HCT116 (cell line): ENCODE measurements at regions not wholly inside any gene's neighbourhood (a gene's known extent, or its start where the extent isn't known, plus 50 kb on each side); places are given as distances from the start of the nearest gene placed in this dataset.

Experiments
- ATAC-seq: fragments of 200-7000 bp; cut with Tn5 transposase; 2 replicates; pipeline ENCODE4 v1.9.1; 2020; ENCODE audit warnings: mild to moderate bottlenecking, moderate library complexity
- BruUV-seq: library from RNA; stranded (reverse); fragments of 400-500 nt; replicated peaks from 2 replicates; lab custom pipeline; 2021; lab: Mats Ljungman, UMichigan
- CTCF ChIA-PET: fragments of 300-600 bp; sonication (Branson Sonifier 250); formaldehyde crosslinking; loops from one replicate; lab custom pipeline; 2021; ENCODE audit warnings: antibody characterized with exemption; lab: Charles Lee
- POLR2A ChIA-PET: fragments of 300-600, 350-600 bp; sonication (Branson Sonifier 250); formaldehyde crosslinking; loops from one replicate; lab custom pipeline; 2021; ENCODE audit warnings: antibody characterized with exemption; lab: Charles Lee
- RAD21 ChIA-PET, 2 experiments: fragments of 300-600 bp; sonication (Branson Sonifier 250); formaldehyde crosslinking; loops; one replicate each; lab custom pipeline; 2023; ENCODE audit warnings: low total read pairs in 2 of 2; ENCODE audit not compliant: uncharacterized antibody in 2 of 2, unreplicated experiment in 2 of 2, low non-redundant PET in 1 of 2; lab: Charles Lee
- DNase-seq: peaks from one replicate; pipeline ENCODE4 v3.0.0-alpha.2; 2010; ENCODE audit warnings: low read depth, low spot score
- H2AFZ ChIP-seq: fragments of 200-600 bp; shearing (Covaris generic), sonication (generic); 2 replicates; pipeline ENCODE4 v1.6.1; 2017; ENCODE audit warnings: low read depth, mixed run types, mixed read lengths, antibody characterized with exemption, low read length; ENCODE audit not compliant: poor library complexity, severe bottlenecking
- H3K27ac ChIP-seq: 2 replicates; pipeline ENCODE4 v1.5.1; 2012; ENCODE audit warnings: low read depth, low read length
- H3K27me3 ChIP-seq: fragments of 200-600 bp; sonication (generic); 2 replicates; pipeline ENCODE4 v1.6.1; 2016; ENCODE audit warnings: mixed run types, low read length, mixed read lengths; ENCODE audit not compliant: insufficient read depth
- H3K36me3 ChIP-seq, 2 experiments: fragments of 200-500 bp in 1 of 2; fragments of 200-600 bp in 1 of 2; sonication (Bioruptor generic) in 1 of 2; sonication (generic) in 1 of 2; 2 replicates each; pipeline versions ENCODE4 v1.5.1 to v1.6.1; 2014 to 2016; ENCODE audit warnings: low read length in 2 of 2, inconsistent platforms in 1 of 2, mixed read lengths in 1 of 2, mixed run types in 1 of 2; ENCODE audit not compliant: insufficient read depth in 2 of 2, control insufficient read depth in 1 of 2
- H3K4me1 ChIP-seq, 2 experiments: fragments of 200-600 bp in 1 of 2; sonication (generic) in 1 of 2; 2 replicates each; pipeline versions ENCODE4 v1.5.1 to v1.6.1; 2012 to 2017; ENCODE audit warnings: low read length in 2 of 2, inconsistent platforms in 1 of 2, mild to moderate bottlenecking in 1 of 2, mixed read lengths in 1 of 2, mixed run types in 1 of 2, moderate library complexity in 1 of 2; ENCODE audit not compliant: insufficient read depth in 2 of 2, control insufficient read depth in 1 of 2
- H3K4me2 ChIP-seq: fragments of 200-600 bp; sonication (generic); 2 replicates; pipeline ENCODE4 v1.6.1; 2017; ENCODE audit warnings: mixed run types, low read length, mixed read lengths
- H3K4me3 ChIP-seq, 2 experiments: fragments of 200-600 bp in 1 of 2; sonication (generic) in 1 of 2; replicated peaks in 1 of 2; 2 replicates each; pipeline ENCODE4 v1.5.1; 2011 to 2016; ENCODE audit warnings: low read length in 2 of 2, control low read depth in 1 of 2, low read depth in 1 of 2, mild to moderate bottlenecking in 1 of 2, mixed read lengths in 1 of 2, mixed run types in 1 of 2
- H3K79me2 ChIP-seq: fragments of 200-600 bp; sonication (generic); 2 replicates; pipeline ENCODE4 v1.6.1; 2017; ENCODE audit warnings: mild to moderate bottlenecking, mixed run types, low read length, moderate library complexity, mixed read lengths; ENCODE audit not compliant: insufficient read depth
- H3K9ac ChIP-seq: fragments of 200-600 bp; sonication (generic); 2 replicates; pipeline ENCODE4 v1.6.1; 2016; ENCODE audit warnings: low read length, mixed read lengths
- H3K9me2 ChIP-seq: fragments of 200-600 bp; sonication (generic), shearing (Covaris generic); 2 replicates; pipeline ENCODE4 v1.6.1; 2017; ENCODE audit warnings: mixed run types, mild to moderate bottlenecking, moderate library complexity; ENCODE audit not compliant: insufficient read depth
- H3K9me3 ChIP-seq, 2 experiments: fragments of 200-500 bp in 1 of 2; fragments of 200-600 bp in 1 of 2; sonication (Bioruptor generic) in 1 of 2; sonication (generic) in 1 of 2; 2 replicates each; pipeline ENCODE4 v1.6.1; 2014 to 2017; ENCODE audit warnings: low read length in 2 of 2, mixed read lengths in 2 of 2, inconsistent platforms in 1 of 2, low read depth in 1 of 2, mild to moderate bottlenecking in 1 of 2, mixed run types in 1 of 2, moderate library complexity in 1 of 2; ENCODE audit not compliant: control insufficient read depth in 1 of 2, insufficient read depth in 1 of 2
- H4K20me1 ChIP-seq: fragments of 200-600 bp; sonication (generic), shearing (Covaris generic); 2 replicates; pipeline ENCODE4 v1.6.1; 2017; ENCODE audit warnings: mixed run types, mild to moderate bottlenecking, moderate library complexity; ENCODE audit not compliant: insufficient read depth
- CBX3 ChIP-seq: IDR thresholded peaks from 2 replicates; pipeline ENCODE4 v1.6.1; 2012; ENCODE audit warnings: low read depth
- CEBPB ChIP-seq: IDR thresholded peaks from 2 replicates; pipeline ENCODE4 v1.6.1; 2012; ENCODE audit warnings: low read depth
- CTCF ChIP-seq, 3 experiments: fragments of 200-600 bp in 1 of 3; sonication (generic) in 1 of 3; IDR thresholded peaks in 2 of 3; conservative IDR thresholded peaks in 1 of 3; 2 replicates each; pipeline ENCODE4 v1.5.1; 2012 to 2017; ENCODE audit warnings: low read depth in 2 of 3, low read length in 2 of 3, antibody characterized with exemption in 1 of 3, borderline replicate concordance in 1 of 3, control low read depth in 1 of 3, mild to moderate bottlenecking in 1 of 3, mixed read lengths in 1 of 3, mixed run types in 1 of 3, moderate library complexity in 1 of 3; ENCODE audit not compliant: insufficient read depth in 1 of 3
- RAD21 ChIP-seq: IDR thresholded peaks from 2 replicates; pipeline ENCODE4 v1.6.1; 2012; ENCODE audit warnings: low read depth, mild to moderate bottlenecking
- intact Hi-C: fragments of 100-400 bp; cut with micrococcal nuclease; formaldehyde crosslinking; loops from 2 replicates; pipeline ENCODE4 v1.10.0; 2022
- TF ChIP-seq, protein P1 (sequence below): IDR thresholded peaks from 2 replicates; pipeline ENCODE4 v1.6.1; 2012; ENCODE audit warnings: low read depth

- CTCF ChIA-PET, result interaction anchor here (2.2 kb wide), 1 partner anchor 204 kb away, joined by 5 read pairs; no protein-coding TSS in a partner anchor
- Histone ChIP-seq H4K20me1 (no peaks in the 10 kb centered on the region), H3K4me3 (no peak overlapping the region), H3K9me3 (no peaks in the 10 kb centered on the region), H3K79me2 (no peaks in the 10 kb centered on the region), H3K9me2 (no peaks in the 10 kb centered on the region), H3K4me1 (no peaks in the 10 kb centered on the region), H2AFZ (no peak overlapping the region), H3K36me3 (no peaks in the 10 kb centered on the region), H3K27me3 (peaks cover 5% of the 10 kb centered on the region; the same call in 1 of the 2 replicates), H3K4me2 (no peak overlapping the region), H3K27ac (no peak overlapping the region), H3K9ac (no peak overlapping the region)
- ATAC-seq, result peak; percentile 60
- RAD21 ChIA-PET, result no interaction called here
- intact Hi-C loops, result loop anchor here (1.0 to 2.0 kb wide), 2 partner anchors 56 to 204 kb away; no protein-coding TSS in a partner anchor
- POLR2A ChIA-PET, result no interaction called here
- BruUV-seq, result no TSS peak
- peak; percentile 32 for DNase-seq
- TF ChIP-seq CBX3 (no peak), RAD21 (peak; percentile 43; the same call in 1 of the 2 replicates), CEBPB (peak; percentile 57; the same call in 1 of the 2 replicates), CTCF (IDR thresholded peaks at IDR 0.05 in 2 of 3, conservative IDR thresholded peaks at IDR 0.05 in 1 of 3; ENCODE audit: borderline replicate concordance in 1 of 3, insufficient read depth in 1 of 3, low read depth in 2 of 3, low read length in 2 of 3) (peak; percentile 52 to 71 (median 66); a peak in 5 of 6 replicates)
- TF ChIP-seq, protein P1, sequence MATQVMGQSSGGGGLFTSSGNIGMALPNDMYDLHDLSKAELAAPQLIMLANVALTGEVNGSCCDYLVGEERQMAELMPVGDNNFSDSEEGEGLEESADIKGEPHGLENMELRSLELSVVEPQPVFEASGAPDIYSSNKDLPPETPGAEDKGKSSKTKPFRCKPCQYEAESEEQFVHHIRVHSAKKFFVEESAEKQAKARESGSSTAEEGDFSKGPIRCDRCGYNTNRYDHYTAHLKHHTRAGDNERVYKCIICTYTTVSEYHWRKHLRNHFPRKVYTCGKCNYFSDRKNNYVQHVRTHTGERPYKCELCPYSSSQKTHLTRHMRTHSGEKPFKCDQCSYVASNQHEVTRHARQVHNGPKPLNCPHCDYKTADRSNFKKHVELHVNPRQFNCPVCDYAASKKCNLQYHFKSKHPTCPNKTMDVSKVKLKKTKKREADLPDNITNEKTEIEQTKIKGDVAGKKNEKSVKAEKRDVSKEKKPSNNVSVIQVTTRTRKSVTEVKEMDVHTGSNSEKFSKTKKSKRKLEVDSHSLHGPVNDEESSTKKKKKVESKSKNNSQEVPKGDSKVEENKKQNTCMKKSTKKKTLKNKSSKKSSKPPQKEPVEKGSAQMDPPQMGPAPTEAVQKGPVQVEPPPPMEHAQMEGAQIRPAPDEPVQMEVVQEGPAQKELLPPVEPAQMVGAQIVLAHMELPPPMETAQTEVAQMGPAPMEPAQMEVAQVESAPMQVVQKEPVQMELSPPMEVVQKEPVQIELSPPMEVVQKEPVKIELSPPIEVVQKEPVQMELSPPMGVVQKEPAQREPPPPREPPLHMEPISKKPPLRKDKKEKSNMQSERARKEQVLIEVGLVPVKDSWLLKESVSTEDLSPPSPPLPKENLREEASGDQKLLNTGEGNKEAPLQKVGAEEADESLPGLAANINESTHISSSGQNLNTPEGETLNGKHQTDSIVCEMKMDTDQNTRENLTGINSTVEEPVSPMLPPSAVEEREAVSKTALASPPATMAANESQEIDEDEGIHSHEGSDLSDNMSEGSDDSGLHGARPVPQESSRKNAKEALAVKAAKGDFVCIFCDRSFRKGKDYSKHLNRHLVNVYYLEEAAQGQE, result no peak
Measured at GRCh38 chr2:16553226-16553625, 112.4 kb downstream of the CYRIA start.
